H1 (cell line): ENCODE measurements at regions not wholly inside any gene's neighbourhood (a gene's known extent, or its start where the extent isn't known, plus 50 kb on each side); places are given as distances from the start of the nearest gene placed in this dataset.

Experiments used
- CTCF ChIA-PET: fragments of 300-600 bp; sonication (Branson Sonifier 250); formaldehyde crosslinking; loops from one replicate; lab custom pipeline; 2021; ENCODE audit not compliant: partially characterized antibody; lab: Charles Lee
- POLR2A ChIA-PET: fragments of 300-600 bp; sonication (Branson Sonifier 250); formaldehyde crosslinking; loops from one replicate; lab custom pipeline; 2021; ENCODE audit warnings: inconsistent platforms; ENCODE audit not compliant: partially characterized antibody; lab: Charles Lee
- DNase-seq, 2 experiments: peaks; one replicate each; pipeline versions ENCODE4 v3.0.0 to v3.0.0-alpha.2; 2010 to 2022; ENCODE audit warnings: low spot score in 2 of 2, low read depth in 1 of 2, mixed read lengths in 1 of 2
- FAIRE-seq: peaks from 2 replicates; lab custom pipeline; 2011; peaks lifted over from hg19 to GRCh38; lab: Jason Lieb, UNC
- H2AFZ ChIP-seq: 2 replicates; pipeline ENCODE4 v1.8.1; 2012; ENCODE audit warnings: low read length, inconsistent platforms
- H2AK5ac ChIP-seq: 2 replicates; pipeline ENCODE4 v1.6.1; 2013; ENCODE audit warnings: low read depth, low read length
- H2BK120ac ChIP-seq: replicated peaks from 2 replicates; pipeline ENCODE3; 2013; ENCODE audit warnings: low read depth, low read length, inconsistent platforms
- H2BK12ac ChIP-seq: 2 replicates; pipeline ENCODE4 v1.6.1; 2013; ENCODE audit warnings: low read depth, low read length
- H2BK15ac ChIP-seq: 2 replicates; pipeline ENCODE4 v1.6.1; 2013; ENCODE audit warnings: low read length
- H2BK20ac ChIP-seq: 2 replicates; pipeline ENCODE4 v1.6.1; 2013; ENCODE audit warnings: low read length
- H2BK5ac ChIP-seq: 2 replicates; pipeline ENCODE4 v1.6.1; 2013; ENCODE audit warnings: low read depth, low read length
- H3K14ac ChIP-seq: 2 replicates; pipeline ENCODE4 v1.6.1; 2013; ENCODE audit warnings: inconsistent platforms; ENCODE audit not compliant: insufficient read length
- H3K18ac ChIP-seq: 2 replicates; pipeline ENCODE4 v1.6.1; 2013; ENCODE audit warnings: low read length; ENCODE audit errors: extremely low read depth
- H3K23ac ChIP-seq: 2 replicates; pipeline ENCODE4 v1.6.1; 2013; ENCODE audit warnings: inconsistent platforms; ENCODE audit not compliant: insufficient read length
- H3K23me2 ChIP-seq: 2 replicates; pipeline ENCODE4 v1.6.1; 2013; ENCODE audit warnings: low read depth, low read length
- H3K27ac ChIP-seq: 2 replicates; pipeline ENCODE4 v1.6.1; 2011; ENCODE audit warnings: low read depth, low read length, inconsistent platforms
- H3K27me3 ChIP-seq, 4 experiments: replicated peaks in 1 of 4; 1 replicate in 1 of 4; 2 replicates in 3 of 4; pipeline versions ENCODE4 v1.6.1 to v1.8.1; 2011 to 2013; ENCODE audit warnings: low read length in 3 of 4, mild to moderate bottlenecking in 3 of 4, inconsistent platforms in 2 of 4, mixed read lengths in 2 of 4, moderate library complexity in 1 of 4; ENCODE audit not compliant: control insufficient read depth in 3 of 4, insufficient read depth in 3 of 4; ENCODE audit errors: extremely low read depth in 1 of 4
- H3K36me3 ChIP-seq, 4 experiments: 2 replicates each; pipeline versions ENCODE4 v1.6.1 to v1.8.1; 2011 to 2013; ENCODE audit warnings: mild to moderate bottlenecking in 4 of 4, low read length in 3 of 4, moderate library complexity in 2 of 4, control low read depth in 1 of 4, inconsistent platforms in 1 of 4; ENCODE audit not compliant: insufficient read depth in 4 of 4, control insufficient read depth in 2 of 4
- H3K4ac ChIP-seq: replicated peaks from 2 replicates; pipeline ENCODE3; 2013; ENCODE audit warnings: low read length, low read depth, mixed read lengths, inconsistent platforms; ENCODE audit not compliant: insufficient read length
- H3K4me1 ChIP-seq, 4 experiments: replicated peaks in 1 of 4; 1 replicate in 1 of 4; 2 replicates in 3 of 4; pipeline versions ENCODE4 v1.6.1 to v1.8.1; 2011 to 2013; ENCODE audit warnings: low read length in 3 of 4, inconsistent platforms in 2 of 4, mixed read lengths in 1 of 4; ENCODE audit not compliant: insufficient read depth in 4 of 4, control insufficient read depth in 3 of 4
- H3K4me2 ChIP-seq, 2 experiments: 2 replicates each; pipeline versions ENCODE4 v1.6.1 to v1.8.1; 2011 to 2013; ENCODE audit warnings: low read depth in 2 of 2, low read length in 2 of 2, control low read depth in 1 of 2, inconsistent platforms in 1 of 2, mild to moderate bottlenecking in 1 of 2; ENCODE audit not compliant: insufficient read depth in 1 of 2
- H3K4me3 ChIP-seq, 4 experiments: fragments of 200-600, 300-600 bp in 1 of 4; sonication (generic), shearing (Covaris generic), sonication (Bioruptor Twin) in 1 of 4; 2 replicates each; pipeline versions ENCODE4 v1.5.1 to v1.8.1; 2011 to 2016; ENCODE audit warnings: low read length in 4 of 4, low read depth in 3 of 4, control low read depth in 2 of 4, inconsistent platforms in 2 of 4, mild to moderate bottlenecking in 2 of 4, mixed read lengths in 1 of 4, moderate library complexity in 1 of 4; ENCODE audit not compliant: insufficient read depth in 2 of 4; ENCODE audit errors: extremely low read depth in 1 of 4
- H3K56ac ChIP-seq: replicated peaks from 2 replicates; pipeline ENCODE3; 2013; ENCODE audit warnings: low read depth, mild to moderate bottlenecking, mixed read lengths, low read length, inconsistent platforms; ENCODE audit not compliant: insufficient read length
- H3K79me1 ChIP-seq: 2 replicates; pipeline ENCODE4 v1.6.1; 2013; ENCODE audit warnings: low read depth, low read length, control low read depth
- H3K79me2 ChIP-seq, 2 experiments: 2 replicates each; pipeline versions ENCODE4 v1.6.1 to v1.8.1; 2012 to 2013; ENCODE audit warnings: low read length in 2 of 2, mild to moderate bottlenecking in 2 of 2, inconsistent platforms in 1 of 2; ENCODE audit not compliant: insufficient read depth in 2 of 2, control insufficient read depth in 1 of 2
- H3K9ac ChIP-seq, 4 experiments: replicated peaks in 1 of 4; 1 replicate in 1 of 4; 2 replicates in 3 of 4; pipeline versions ENCODE4 v1.6.1 to v1.8.1; 2011 to 2013; ENCODE audit warnings: low read depth in 3 of 4, low read length in 3 of 4, control low read depth in 2 of 4, mild to moderate bottlenecking in 2 of 4, moderate library complexity in 2 of 4, inconsistent platforms in 1 of 4; ENCODE audit errors: extremely low read depth in 1 of 4
- H3K9me3 ChIP-seq, 2 experiments: 2 replicates each; pipeline versions ENCODE4 v1.6.1 to v1.8.1; 2012 to 2013; ENCODE audit warnings: mild to moderate bottlenecking in 2 of 2, moderate library complexity in 2 of 2, control low read depth in 1 of 2, inconsistent platforms in 1 of 2, low read depth in 1 of 2, low read length in 1 of 2, mixed read lengths in 1 of 2; ENCODE audit not compliant: insufficient read depth in 2 of 2
- H4K20me1 ChIP-seq, 2 experiments: replicated peaks in 1 of 2; 2 replicates each; pipeline versions ENCODE3 to v1.8.1; 2011 to 2013; ENCODE audit warnings: inconsistent platforms in 2 of 2, low read length in 2 of 2, mild to moderate bottlenecking in 1 of 2; ENCODE audit not compliant: insufficient read depth in 2 of 2, control insufficient read depth in 1 of 2
- H4K5ac ChIP-seq: 2 replicates; pipeline ENCODE4 v1.6.1; 2013; ENCODE audit warnings: low read length, low read depth, mixed read lengths, inconsistent platforms; ENCODE audit not compliant: insufficient read length
- H4K8ac ChIP-seq: 2 replicates; pipeline ENCODE4 v1.8.0; 2013; ENCODE audit warnings: mild to moderate bottlenecking, moderate library complexity, low read length, inconsistent platforms; ENCODE audit not compliant: insufficient read depth; ENCODE audit errors: extremely low read depth
- H4K91ac ChIP-seq: replicated peaks from 2 replicates; pipeline ENCODE3; 2013; ENCODE audit warnings: low read length, mixed read lengths, inconsistent platforms; ENCODE audit not compliant: insufficient read length
- BCL11A ChIP-seq, 2 experiments: IDR thresholded peaks; one replicate each; pipeline ENCODE4 v1.6.1; 2011; ENCODE audit warnings: low read depth in 2 of 2, low read length in 2 of 2, mild to moderate bottlenecking in 2 of 2
- CHD1 ChIP-seq: IDR thresholded peaks from 2 replicates; pipeline ENCODE4 v1.6.1; 2012; ENCODE audit warnings: low read depth, low read length, improper control_type of control experiment
- EP300 ChIP-seq, 2 experiments: IDR thresholded peaks; 1 replicate in 1 of 2; 2 replicates in 1 of 2; pipeline ENCODE4 v1.6.1; 2011 to 2012; ENCODE audit warnings: low read depth in 2 of 2, low read length in 2 of 2, mild to moderate bottlenecking in 2 of 2, borderline replicate concordance in 1 of 2, inconsistent platforms in 1 of 2, moderate library complexity in 1 of 2
- FOSL1 ChIP-seq: IDR thresholded peaks from 2 replicates; pipeline ENCODE4 v1.6.1; 2011; ENCODE audit warnings: mild to moderate bottlenecking, low read depth, low read length, moderate library complexity; ENCODE audit not compliant: insufficient read depth
- NANOG ChIP-seq: IDR thresholded peaks from 2 replicates; pipeline ENCODE4 v1.6.1; 2011; ENCODE audit warnings: low read length, low read depth, mild to moderate bottlenecking, inconsistent platforms; ENCODE audit not compliant: insufficient read depth, poor library complexity, severe bottlenecking
- RBBP5 ChIP-seq: IDR thresholded peaks from 2 replicates; pipeline ENCODE4 v1.7.1; 2012; ENCODE audit warnings: low read depth, mild to moderate bottlenecking, inconsistent platforms, low read length, moderate library complexity, borderline replicate concordance
- TAF1 ChIP-seq: IDR thresholded peaks from 2 replicates; pipeline ENCODE4 v1.6.1; 2011; ENCODE audit warnings: mild to moderate bottlenecking, low read depth, low read length
- WGBS, 2 experiments: shearing (Covaris generic) in 1 of 2; methylation state at CpG; one replicate each; pipeline versions ENCODE4 v1.1.6 to v1.1.7; 2013 to 2015; ENCODE audit warnings: low lambda C conversion rate in 2 of 2, mixed read lengths in 2 of 2, inconsistent platforms in 1 of 2, low coverage in 1 of 2, missing lambda C conversion rate in 1 of 2; ENCODE audit not compliant: insufficient replicate concordance in 2 of 2, insufficient coverage in 1 of 2, insufficient read length in 1 of 2; ENCODE audit errors: extremely low coverage in 1 of 2, missing lambda C conversion rate in 1 of 2; 5-methylcytosine and 5-hydroxymethylcytosine counted together
- TF ChIP-seq, protein P1 (sequence below): IDR thresholded peaks from 2 replicates; pipeline ENCODE4 v1.6.1; 2012; ENCODE audit warnings: low read length, inconsistent platforms

- no peaks in the 10 kb centered on the region for H3K36me3 ChIP-seq
- no peak overlapping the region for H3K4me3 ChIP-seq
- no peaks in the 10 kb centered on the region for H4K20me1 ChIP-seq
- no peak overlapping the region for H3K9ac ChIP-seq
- H4K8ac ChIP-seq, result no peak overlapping the region
- H3K18ac ChIP-seq, result no peak overlapping the region
- H3K9me3 ChIP-seq, result peaks cover 0 to 3% of the 10 kb centered on the region in 2 experiments; a peak in 1 of 4 replicates
- H4K91ac ChIP-seq, result no peak overlapping the region
- no peak overlapping the region for H2BK12ac ChIP-seq
- H3K23ac ChIP-seq, result no peak overlapping the region
- no peak overlapping the region for H2BK120ac ChIP-seq
- POLR2A ChIA-PET, result no interaction called here
- CTCF ChIA-PET, result interaction anchor here (0.5 to 1.8 kb wide), 2 partner anchors 15 to 584 kb away, joined by 3 to 5 read pairs; no protein-coding TSS in a partner anchor
- no peak for DNase-seq
- no peak overlapping the region for H3K27ac ChIP-seq
- no peaks in the 10 kb centered on the region for H3K4me1 ChIP-seq
- no peak overlapping the region for H2BK5ac ChIP-seq
- no peaks in the 10 kb centered on the region for H3K27me3 ChIP-seq
- H3K79me1 ChIP-seq, result no peaks in the 10 kb centered on the region
- no peak overlapping the region for H2BK15ac ChIP-seq
- no peaks in the 10 kb centered on the region for H3K23me2 ChIP-seq
- H2BK20ac ChIP-seq, result no peak overlapping the region
- no peak overlapping the region for H3K4ac ChIP-seq
- FAIRE-seq, result no peak
- no peak overlapping the region for H2AK5ac ChIP-seq
- no peak overlapping the region for H4K5ac ChIP-seq
- no peaks in the 10 kb centered on the region for H3K79me2 ChIP-seq
- WGBS, 2 experiments, result 92% methylated on average over 2 of the region's 2 CpGs; no CpG with 5 or more reads in 1 of the 2 experiments
- H3K14ac ChIP-seq, result no peak overlapping the region
- H3K56ac ChIP-seq, result no peak overlapping the region
- H2AFZ ChIP-seq, result no peak overlapping the region
- no peak overlapping the region for H3K4me2 ChIP-seq
- no peak for TF ChIP-seq FOSL1
- no peak for TF ChIP-seq TAF1
- no peak for TF ChIP-seq CHD1
- no peak for TF ChIP-seq BCL11A (IDR thresholded peaks at IDR 0.05; ENCODE audit: low read depth in 2 of 2, low read length in 2 of 2)
- no peak for TF ChIP-seq EP300 (IDR thresholded peaks at IDR 0.05; ENCODE audit: borderline replicate concordance in 1 of 2, low read depth in 2 of 2, low read length in 2 of 2)
- TF ChIP-seq RBBP5, result no peak
- no peak for TF ChIP-seq NANOG
- TF ChIP-seq, protein P1, sequence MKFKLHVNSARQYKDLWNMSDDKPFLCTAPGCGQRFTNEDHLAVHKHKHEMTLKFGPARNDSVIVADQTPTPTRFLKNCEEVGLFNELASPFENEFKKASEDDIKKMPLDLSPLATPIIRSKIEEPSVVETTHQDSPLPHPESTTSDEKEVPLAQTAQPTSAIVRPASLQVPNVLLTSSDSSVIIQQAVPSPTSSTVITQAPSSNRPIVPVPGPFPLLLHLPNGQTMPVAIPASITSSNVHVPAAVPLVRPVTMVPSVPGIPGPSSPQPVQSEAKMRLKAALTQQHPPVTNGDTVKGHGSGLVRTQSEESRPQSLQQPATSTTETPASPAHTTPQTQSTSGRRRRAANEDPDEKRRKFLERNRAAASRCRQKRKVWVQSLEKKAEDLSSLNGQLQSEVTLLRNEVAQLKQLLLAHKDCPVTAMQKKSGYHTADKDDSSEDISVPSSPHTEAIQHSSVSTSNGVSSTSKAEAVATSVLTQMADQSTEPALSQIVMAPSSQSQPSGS, result no peak
These were observed 291.7 kb downstream of the GBA3 start for GRCh38 chr4:22984390-22984789.
